ENCODE measurements at regions not wholly inside any gene's neighbourhood (a gene's known extent, or its start where the extent isn't known, plus 50 kb on each side); places are given as distances from the start of the nearest gene placed in this dataset.

DNA sequence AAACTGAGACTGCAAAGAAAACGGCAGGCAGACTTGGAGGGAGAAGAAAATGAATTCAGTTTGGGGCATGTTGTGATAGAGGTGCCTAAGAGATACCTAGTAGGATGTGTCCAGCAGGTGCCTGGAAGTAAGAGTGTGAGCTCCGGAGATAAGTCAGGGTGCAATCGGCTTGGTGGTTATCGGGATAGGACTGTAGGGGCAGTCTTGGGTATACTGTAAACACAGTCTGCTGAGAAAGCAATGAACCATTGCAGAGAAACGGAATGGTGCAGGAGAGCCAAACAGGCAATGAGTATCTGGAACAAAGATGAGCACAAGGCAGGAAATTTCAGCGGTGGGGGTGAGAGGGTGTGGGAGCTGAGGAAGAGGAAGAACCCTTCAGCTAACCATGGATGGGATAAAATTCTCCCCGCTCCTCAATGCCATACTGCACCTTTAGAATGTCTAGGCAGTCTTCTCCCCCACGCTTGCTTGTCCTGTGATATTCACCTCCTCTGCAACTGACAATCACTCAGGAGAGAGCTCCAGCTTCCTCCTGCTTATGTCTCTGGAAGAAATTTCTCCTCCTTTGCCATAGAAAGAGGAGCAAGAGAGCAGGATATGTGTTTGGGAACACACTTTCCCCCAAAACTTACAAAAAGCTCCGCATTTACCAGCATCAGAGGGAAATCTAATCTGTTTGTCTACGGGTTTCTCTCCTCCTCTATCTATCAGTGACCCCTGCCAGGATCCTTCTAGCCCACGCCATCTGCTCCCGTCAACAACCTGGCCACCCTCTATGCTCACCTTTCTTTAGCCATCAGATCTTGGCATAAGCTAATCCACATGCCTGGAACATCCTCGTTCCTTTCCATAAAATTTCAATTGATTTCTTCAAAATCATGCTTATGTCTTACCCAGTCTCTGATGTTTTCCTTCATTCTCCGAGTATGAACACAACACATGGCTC is 381.7 kb upstream of the JARID2 start:
- no peak for TF ChIP-seq POLR2AphosphoS5 (IDR thresholded peaks at IDR 0.05; ENCODE audit: low read depth, low read length)
- no peak for TF ChIP-seq TAF1 (IDR thresholded peaks at IDR 0.05; ENCODE audit: borderline replicate concordance, insufficient read depth, low read length)
- TF ChIP-seq, protein P1, sequence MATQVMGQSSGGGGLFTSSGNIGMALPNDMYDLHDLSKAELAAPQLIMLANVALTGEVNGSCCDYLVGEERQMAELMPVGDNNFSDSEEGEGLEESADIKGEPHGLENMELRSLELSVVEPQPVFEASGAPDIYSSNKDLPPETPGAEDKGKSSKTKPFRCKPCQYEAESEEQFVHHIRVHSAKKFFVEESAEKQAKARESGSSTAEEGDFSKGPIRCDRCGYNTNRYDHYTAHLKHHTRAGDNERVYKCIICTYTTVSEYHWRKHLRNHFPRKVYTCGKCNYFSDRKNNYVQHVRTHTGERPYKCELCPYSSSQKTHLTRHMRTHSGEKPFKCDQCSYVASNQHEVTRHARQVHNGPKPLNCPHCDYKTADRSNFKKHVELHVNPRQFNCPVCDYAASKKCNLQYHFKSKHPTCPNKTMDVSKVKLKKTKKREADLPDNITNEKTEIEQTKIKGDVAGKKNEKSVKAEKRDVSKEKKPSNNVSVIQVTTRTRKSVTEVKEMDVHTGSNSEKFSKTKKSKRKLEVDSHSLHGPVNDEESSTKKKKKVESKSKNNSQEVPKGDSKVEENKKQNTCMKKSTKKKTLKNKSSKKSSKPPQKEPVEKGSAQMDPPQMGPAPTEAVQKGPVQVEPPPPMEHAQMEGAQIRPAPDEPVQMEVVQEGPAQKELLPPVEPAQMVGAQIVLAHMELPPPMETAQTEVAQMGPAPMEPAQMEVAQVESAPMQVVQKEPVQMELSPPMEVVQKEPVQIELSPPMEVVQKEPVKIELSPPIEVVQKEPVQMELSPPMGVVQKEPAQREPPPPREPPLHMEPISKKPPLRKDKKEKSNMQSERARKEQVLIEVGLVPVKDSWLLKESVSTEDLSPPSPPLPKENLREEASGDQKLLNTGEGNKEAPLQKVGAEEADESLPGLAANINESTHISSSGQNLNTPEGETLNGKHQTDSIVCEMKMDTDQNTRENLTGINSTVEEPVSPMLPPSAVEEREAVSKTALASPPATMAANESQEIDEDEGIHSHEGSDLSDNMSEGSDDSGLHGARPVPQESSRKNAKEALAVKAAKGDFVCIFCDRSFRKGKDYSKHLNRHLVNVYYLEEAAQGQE (IDR thresholded peaks at IDR 0.05; ENCODE audit: insufficient read depth in 1 of 2, low read depth in 2 of 2, low read length in 2 of 2), result no peak
- no peak for TF ChIP-seq FOXP2 (optimal IDR thresholded peaks at IDR 0.05; ENCODE audit: borderline replicate concordance, extremely low read depth, extremely low read length, insufficient read depth)
- TF ChIP-seq SIN3A (IDR thresholded peaks at IDR 0.05; ENCODE audit: borderline replicate concordance, insufficient read depth, low read length), result no peak

DNA sequence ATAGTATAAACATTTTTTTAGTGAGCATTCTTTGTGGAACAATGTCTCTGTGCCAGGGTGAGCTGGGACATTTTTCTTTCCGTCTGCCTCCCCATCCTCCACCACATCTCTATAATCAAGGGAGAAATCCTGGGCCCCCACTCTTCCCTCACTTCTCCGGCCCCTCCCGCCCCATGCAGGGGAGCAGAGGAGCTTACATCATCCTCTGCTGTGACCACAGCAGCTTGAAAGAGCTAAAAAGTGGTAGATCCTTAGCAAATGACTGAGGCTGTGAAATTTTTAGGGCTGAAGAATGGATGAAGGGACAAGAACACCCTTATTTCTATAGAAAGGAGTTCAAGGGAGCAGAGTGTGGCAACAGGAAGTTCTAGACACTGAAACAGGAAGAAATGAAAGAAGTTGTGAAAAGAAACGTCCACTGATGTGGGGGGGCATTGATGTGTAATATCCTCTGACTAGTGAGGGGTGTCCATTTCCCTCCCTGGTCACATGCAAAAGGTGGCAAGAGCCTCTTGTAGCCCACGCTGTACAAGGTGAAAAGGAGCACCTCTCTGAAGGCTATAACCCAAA is 380.3 kb upstream of the JARID2 start:
- TF ChIP-seq SIN3A (IDR thresholded peaks at IDR 0.05; ENCODE audit: borderline replicate concordance, insufficient read depth, low read length) (no peak), FOXP2 (optimal IDR thresholded peaks at IDR 0.05; ENCODE audit: borderline replicate concordance, extremely low read depth, extremely low read length, insufficient read depth) (no peak), TAF1 (IDR thresholded peaks at IDR 0.05; ENCODE audit: borderline replicate concordance, insufficient read depth, low read length) (no peak), POLR2AphosphoS5 (IDR thresholded peaks at IDR 0.05; ENCODE audit: low read depth, low read length) (no peak)
- TF ChIP-seq, protein P1 (IDR thresholded peaks at IDR 0.05; ENCODE audit: insufficient read depth in 1 of 2, low read depth in 2 of 2, low read length in 2 of 2), result no peak

DNA sequence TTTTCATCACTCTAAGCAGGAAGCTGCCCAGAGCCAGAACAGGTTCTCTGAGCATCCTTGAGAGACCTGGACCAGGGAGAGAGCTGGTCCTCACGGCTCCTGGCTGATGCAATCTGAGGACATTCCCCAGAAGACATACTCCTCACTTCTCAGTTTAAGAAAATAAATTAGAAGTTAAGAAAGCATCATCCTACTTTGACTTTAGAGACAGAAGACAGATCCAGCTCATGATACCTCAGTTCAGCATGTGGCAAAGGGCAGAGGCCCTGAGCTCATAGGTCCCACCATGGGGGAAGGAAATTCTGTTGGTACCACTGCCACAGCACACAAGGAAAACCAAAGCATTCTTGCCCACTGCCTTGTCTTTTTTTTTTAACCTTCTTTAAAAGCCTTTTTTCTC is 378.1 kb upstream of the JARID2 start:
- TF ChIP-seq FOXP2 (optimal IDR thresholded peaks at IDR 0.05; ENCODE audit: borderline replicate concordance, extremely low read depth, extremely low read length, insufficient read depth), result no peak
- no peak for TF ChIP-seq TAF1 (IDR thresholded peaks at IDR 0.05; ENCODE audit: borderline replicate concordance, insufficient read depth, low read length)
- TF ChIP-seq, protein P1 (IDR thresholded peaks at IDR 0.05; ENCODE audit: insufficient read depth in 1 of 2, low read depth in 2 of 2, low read length in 2 of 2), result no peak
- no peak for TF ChIP-seq POLR2AphosphoS5 (IDR thresholded peaks at IDR 0.05; ENCODE audit: low read depth, low read length)
- TF ChIP-seq SIN3A (IDR thresholded peaks at IDR 0.05; ENCODE audit: borderline replicate concordance, insufficient read depth, low read length), result no peak

DNA sequence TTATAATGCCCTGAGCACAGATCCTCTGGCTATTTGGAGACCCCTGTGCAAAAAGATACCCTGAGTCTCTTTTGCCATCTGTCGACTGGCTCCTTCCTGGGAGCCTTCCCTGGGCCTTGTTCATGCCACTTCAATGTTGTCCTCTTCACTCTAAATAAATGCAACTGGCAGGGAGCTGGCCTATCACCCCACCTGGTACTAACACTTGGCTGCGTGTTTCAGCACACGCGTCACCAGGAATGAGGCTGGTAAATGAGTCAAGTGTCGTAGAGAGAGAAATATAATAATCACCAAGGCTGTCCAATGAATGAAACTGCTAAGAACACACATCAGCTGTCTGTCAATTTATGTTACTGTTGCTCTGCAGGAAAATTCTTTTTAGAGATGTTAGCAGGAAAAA is 374.6 kb upstream of the JARID2 start:
- no peak for TF ChIP-seq SIN3A (IDR thresholded peaks at IDR 0.05; ENCODE audit: borderline replicate concordance, insufficient read depth, low read length)
- TF ChIP-seq POLR2AphosphoS5 (IDR thresholded peaks at IDR 0.05; ENCODE audit: low read depth, low read length), result no peak
- no peak for TF ChIP-seq TAF1 (IDR thresholded peaks at IDR 0.05; ENCODE audit: borderline replicate concordance, insufficient read depth, low read length)
- TF ChIP-seq, protein P1 (IDR thresholded peaks at IDR 0.05; ENCODE audit: insufficient read depth in 1 of 2, low read depth in 2 of 2, low read length in 2 of 2), result no peak
- TF ChIP-seq FOXP2 (optimal IDR thresholded peaks at IDR 0.05; ENCODE audit: borderline replicate concordance, extremely low read depth, extremely low read length, insufficient read depth), result no peak
